GM19397 (cell line): ENCODE measurements at regions not wholly inside any gene's neighbourhood (a gene's known extent, or its start where the extent isn't known, plus 50 kb on each side); places are given as distances from the start of the nearest gene placed in this dataset.

Source experiments
- ATAC-seq: cut with Tn5 transposase; IDR thresholded peaks from one replicate; pipeline ENCODE4 v1.9.1; 2021; ENCODE audit warnings: mild to moderate bottlenecking, moderate library complexity; ENCODE audit not compliant: unreplicated experiment

- no peak for ATAC-seq
Observed at GRCh38 chr2:147520817-147521216, 324.0 kb upstream of the ACVR2A start.

GRCh38 chr2:147519178-147519577, 325.7 kb upstream of the ACVR2A start:
- ATAC-seq, result no peak

DNA sequence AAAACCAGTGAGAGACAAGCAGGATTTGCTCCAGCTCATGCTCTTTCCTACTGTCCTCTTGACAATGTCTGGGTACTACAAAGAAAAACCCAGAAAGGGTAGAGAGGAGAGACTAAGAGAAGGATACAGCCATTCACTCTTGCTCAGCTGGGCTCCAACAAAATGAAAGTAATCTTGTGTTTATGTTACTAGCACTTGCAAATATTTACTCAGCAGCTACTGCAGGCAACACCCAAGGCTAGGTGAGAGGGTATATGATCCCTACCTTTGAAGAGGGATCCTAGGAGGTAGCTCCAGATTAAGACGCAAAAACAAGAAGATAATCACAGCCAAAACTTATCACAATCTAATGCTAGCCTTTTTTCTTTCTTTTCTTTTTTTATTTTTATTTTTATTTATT, 329.6 kb upstream of the ACVR2A start:
- ATAC-seq, result no peak

DNA sequence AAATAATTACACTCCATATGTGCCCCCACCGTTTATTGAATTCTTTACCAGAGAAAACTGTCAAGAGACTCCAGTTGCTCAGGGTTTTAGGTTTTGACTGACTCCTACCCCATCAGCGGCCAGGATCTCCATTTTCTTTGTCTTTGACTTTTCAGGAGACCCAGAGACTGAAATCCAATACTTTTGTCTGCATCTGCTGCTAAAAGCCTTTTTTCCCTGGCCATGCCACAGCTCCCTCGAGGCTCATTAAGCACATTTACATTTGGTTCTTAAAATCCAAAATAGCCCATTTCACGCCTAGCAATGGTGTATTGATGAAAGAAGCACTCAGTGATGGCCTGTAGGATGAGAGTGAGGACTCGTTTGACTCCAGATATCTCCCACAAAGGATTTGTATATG, 332.6 kb upstream of the ACVR2A start:
- ATAC-seq, result no peak

GRCh38 chr2:147511491-147511948, 333.3 kb upstream of the ACVR2A start:
- no peak for ATAC-seq

- ATAC-seq, result no peak
Observed at GRCh38 chr2:147509821-147510220, 335.0 kb upstream of the ACVR2A start.

DNA sequence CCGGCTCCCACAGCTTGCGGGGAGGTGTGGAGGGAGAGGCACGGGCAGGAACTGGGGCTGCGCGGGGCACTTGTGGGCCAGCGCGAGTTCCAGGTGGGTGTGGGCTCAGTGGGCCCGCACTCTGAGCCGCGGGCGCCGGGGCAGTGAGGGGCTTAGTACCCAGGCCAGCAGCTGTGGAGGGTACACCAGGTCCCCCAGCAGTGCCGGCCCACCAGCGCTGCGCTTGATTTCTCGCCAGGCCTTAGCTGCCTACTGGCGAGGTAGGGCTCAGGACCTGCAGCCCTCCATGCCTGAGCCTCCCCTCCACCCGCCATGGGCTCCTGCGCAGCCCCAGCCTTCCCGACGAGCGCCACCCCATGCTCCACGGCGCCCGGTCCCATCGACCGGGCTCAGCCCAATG, 337.9 kb upstream of the ACVR2A start:
- no peak for ATAC-seq

DNA sequence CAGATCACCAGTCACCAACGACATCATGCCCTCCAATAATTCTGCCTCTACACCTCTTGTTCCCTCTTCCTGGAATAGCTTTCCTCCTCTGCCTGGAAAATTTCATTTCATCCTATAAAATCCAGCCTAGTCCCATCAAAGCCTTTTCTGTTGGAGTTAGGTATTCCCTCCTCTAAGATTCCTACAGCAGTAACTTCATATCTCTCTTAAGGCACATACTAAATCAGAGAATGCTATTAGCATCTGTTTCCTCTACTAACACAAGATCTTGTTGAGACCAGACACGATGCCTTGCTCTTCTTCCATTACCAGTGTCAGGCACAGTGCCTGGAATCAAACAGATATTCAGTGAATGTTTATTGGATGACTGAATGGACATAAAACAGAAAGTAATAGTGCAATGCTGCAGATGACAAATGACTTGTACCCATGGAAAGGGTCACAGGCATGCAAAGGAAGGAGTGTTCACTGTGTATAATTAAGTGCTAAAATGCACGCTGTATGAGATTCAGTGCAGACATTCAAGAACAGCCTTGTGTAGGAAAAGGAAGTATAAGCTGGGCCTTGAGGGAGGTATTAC, 342.0 kb upstream of the ACVR2A start:
- ATAC-seq, result no peak

GRCh38 chr2:147501968-147502367, 342.9 kb upstream of the ACVR2A start:
- ATAC-seq, result no peak

GRCh38 chr2:147500819-147501395, 343.9 kb upstream of the ACVR2A start:
- no peak for ATAC-seq

DNA sequence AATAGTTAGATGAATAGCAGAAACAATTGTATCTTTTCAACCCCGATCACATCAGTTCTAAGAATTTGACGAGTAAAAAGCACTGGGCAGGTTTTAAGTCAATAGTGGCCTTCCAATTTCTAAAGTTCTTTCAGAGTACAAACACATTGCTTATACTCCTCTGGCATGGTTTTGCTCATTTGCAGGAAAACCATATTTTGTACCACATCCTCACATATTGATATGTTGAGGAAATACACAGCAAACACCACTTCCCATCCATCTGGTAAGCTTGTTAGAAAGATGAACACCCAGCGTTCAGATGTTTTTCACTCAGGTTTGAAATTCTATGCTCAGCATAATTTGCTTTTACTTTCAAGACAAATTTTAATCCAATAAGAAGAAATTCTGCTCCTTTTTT, 344.6 kb upstream of the ACVR2A start:
- ATAC-seq, result no peak

GRCh38 chr2:147499785-147500184, 345.0 kb upstream of the ACVR2A start:
- no peak for ATAC-seq

DNA sequence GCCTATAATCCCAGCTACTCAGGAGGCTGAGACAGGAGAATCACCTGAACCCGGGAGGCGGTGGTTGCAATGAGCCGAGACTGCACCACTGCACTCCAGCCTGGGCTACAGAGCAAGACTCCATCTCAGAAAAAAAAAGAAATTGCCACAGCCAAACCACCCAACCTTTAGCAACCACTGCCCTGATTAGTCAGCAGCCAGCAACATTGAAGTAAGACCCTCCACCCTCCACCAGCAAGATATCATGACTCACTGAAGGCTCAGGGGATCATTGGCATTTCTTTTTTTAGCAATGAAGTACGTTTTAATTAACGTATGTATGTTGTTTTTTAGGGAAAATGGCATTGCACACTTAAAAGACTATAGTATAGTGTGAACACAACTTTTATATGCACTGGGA, 349.1 kb upstream of the ACVR2A start:
- no peak for ATAC-seq

GRCh38 chr2:147492471-147492870, 352.4 kb upstream of the ACVR2A start:
- ATAC-seq, result no peak

GRCh38 chr2:147491506-147491905, 353.3 kb upstream of the ACVR2A start:
- ATAC-seq, result no peak

DNA sequence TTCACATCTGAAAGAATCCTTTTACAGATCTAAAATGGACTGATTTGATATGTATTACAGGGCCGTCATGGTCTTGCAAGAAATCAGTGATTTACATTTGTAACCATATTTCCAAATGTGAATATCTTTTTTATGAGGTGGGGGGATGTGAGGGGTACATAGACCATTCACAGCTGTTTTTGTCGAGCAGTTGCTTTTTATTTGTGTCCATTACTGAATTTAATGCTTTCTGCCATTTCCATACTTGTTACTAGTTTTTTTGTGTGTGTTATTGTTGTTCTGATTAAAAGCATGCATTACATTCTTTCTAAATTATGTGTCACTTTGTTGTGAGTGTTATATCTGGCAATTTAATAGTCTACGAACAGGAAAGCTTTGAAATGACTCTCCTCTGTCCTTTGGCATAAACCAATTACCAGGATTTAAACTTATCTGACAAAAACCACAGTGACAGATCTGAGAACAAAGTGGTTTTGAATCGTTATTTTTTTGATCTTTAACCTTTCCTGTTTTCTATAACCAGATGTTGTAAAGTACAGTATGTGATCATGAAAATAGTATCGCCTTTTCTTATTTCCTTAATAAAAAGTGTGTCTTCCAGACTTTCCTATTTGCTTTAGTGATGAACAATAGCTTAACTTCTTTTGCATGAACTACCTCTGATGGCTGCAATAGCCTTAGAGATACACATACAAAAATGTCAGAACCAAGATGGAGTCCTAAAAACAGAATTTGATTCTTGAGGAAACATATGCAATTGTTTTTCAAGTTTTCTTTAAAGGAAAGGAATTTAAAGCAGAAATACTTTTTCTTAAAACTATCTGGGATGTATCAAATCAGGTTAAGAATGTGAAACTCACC, 354.2 kb upstream of the ACVR2A start:
- ATAC-seq, result no peak

GRCh38 chr2:147488472-147488871, 356.4 kb upstream of the ACVR2A start:
- no peak for ATAC-seq

DNA sequence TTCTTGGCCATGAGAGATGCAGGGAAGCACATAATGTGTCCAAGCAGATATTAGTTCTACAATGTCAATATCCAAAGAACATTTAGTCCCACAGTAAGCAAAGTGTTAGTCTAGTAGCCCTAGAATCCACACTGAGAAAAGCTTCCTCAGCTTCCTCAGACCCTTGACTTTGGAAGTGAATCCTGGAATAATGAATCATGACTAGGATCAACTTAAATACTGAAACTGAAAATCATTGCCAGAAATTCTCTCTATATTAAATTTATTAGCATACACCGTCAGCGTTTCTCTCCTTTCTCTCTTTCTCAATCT, 356.9 kb upstream of the ACVR2A start:
- ATAC-seq, result no peak

DNA sequence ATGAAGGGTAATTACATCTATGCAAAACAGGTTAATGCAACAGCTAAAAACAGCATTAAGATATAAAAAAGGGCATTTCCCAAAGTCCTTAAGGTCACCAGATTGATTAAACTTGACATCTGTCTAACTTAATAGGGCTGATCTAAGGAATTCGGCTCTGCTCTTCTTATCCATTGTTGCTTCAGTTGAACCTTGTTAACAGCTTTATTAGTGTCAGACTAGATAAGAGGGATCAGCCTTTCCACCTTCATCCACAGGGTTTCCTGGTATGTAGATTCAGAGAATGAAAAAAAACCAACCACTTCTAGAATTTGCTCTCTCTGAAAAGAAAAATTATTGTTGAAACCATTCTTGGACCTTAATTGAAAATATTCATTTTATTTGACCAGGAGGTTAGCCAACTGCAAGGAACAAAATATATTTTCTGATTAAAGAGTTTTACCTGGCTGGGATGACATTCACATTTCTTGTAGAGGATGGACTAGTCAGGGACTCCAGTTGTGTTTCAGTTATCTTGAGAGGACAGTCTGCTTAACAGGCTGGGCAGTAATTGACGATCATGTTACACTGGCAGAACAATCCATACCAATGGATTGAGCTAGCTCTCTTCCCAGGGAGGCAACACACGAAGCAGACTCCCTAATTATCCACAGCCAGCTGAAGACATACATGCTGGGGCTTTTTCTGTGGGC, 357.4 kb upstream of the ACVR2A start:
- no peak for ATAC-seq

DNA sequence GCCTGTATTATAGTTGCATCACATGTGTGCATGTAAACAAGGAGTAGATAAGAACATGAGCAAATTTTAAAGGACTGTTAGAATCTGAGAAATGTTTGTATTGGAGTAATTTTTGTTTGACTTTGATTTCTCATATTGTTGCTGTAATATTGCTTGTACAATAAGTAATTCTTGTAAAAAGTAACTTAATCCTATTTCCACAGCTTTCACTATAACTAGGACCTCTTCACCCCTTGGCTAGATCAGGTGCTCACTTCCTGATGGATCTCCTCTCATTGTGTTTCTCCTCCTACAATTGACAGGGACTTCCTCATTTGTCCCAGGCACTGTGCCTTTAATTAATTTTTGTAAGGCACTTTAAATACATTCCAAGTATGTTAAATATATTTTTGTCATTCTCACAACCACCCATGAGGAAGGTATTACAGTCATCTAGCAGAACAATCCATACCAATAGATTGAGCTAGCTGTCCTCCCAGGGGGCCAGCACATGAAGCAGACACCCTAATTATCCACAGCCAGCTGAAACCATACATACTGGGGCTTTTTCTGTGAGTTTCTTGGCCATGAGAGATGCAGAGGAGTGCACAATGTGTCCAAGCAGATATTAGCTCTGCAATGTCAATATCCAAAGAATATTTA, 359.5 kb upstream of the ACVR2A start:
- no peak for ATAC-seq

- ATAC-seq, result no peak
Observed at GRCh38 chr2:147483911-147484310, 360.9 kb upstream of the ACVR2A start.
